ENCODE measurements at regions not wholly inside any gene's neighbourhood (a gene's known extent, or its start where the extent isn't known, plus 50 kb on each side); places are given as distances from the start of the nearest gene placed in this dataset.

DNA sequence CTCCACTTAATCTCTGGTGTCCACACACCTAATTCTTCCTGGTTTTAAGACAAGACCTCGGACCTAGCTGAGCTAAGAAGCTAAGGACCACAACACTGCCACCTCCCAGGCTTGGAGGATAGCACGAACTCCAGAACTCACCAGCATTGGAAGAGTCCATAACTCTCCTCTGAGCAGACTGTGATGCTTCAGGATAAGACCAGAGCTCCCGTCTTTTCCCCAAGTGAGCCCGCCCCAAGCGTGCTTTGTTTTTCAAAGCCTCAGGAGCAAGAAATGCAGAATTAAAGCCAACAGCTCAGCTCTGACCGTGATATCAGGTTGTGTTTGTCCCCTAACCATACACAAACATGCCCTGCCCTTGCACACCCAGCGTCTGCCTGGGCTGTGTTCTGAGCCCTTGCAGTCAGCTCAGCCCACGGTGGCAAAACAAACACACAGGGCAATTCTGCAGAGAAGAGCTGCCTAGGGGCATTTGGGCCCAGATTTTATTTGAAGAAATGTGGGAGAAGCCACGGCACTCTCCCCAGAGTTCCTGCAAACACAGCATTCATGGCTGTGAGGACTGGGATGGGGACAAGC, 145.4 kb downstream of the WDR11 start:
- Histone ChIP-seq H3K27ac (ENCODE audit: low read depth, low read length, poor library complexity, severe bottlenecking) (no peak overlapping the region), H3K4me3 (ENCODE audit: low read depth, low read length, poor library complexity, severe bottlenecking) (no peak overlapping the region), H3K27me3 (ENCODE audit: insufficient read depth, low read length) (no peaks in the 10 kb centered on the region), H3K4me2 (ENCODE audit: low read length) (no peak overlapping the region), H3K36me3 (ENCODE audit: insufficient read depth, low read length) (no peaks in the 10 kb centered on the region), H3K4me1 (ENCODE audit: insufficient read depth, low read length, severe bottlenecking) (no peaks in the 10 kb centered on the region), H2AFZ (ENCODE audit: low read length) (no peak overlapping the region), H4K20me1 (ENCODE audit: insufficient read depth, low read length) (no peaks in the 10 kb centered on the region), H3K9me2 (ENCODE audit: low read depth, low read length) (no peaks in the 10 kb centered on the region), H3F3A (ENCODE audit: insufficient read depth, low read length) (no peaks in the 10 kb centered on the region), H3K9me3 (ENCODE audit: low read length) (no peaks in the 10 kb centered on the region), H3K9ac (ENCODE audit: low read length) (no peak overlapping the region), H3K79me2 (ENCODE audit: insufficient read depth, low read length) (no peaks in the 10 kb centered on the region)
- no peak for TF ChIP-seq EZH2 (IDR thresholded peaks at IDR 0.05; ENCODE audit: borderline replicate concordance, low read length)

DNA sequence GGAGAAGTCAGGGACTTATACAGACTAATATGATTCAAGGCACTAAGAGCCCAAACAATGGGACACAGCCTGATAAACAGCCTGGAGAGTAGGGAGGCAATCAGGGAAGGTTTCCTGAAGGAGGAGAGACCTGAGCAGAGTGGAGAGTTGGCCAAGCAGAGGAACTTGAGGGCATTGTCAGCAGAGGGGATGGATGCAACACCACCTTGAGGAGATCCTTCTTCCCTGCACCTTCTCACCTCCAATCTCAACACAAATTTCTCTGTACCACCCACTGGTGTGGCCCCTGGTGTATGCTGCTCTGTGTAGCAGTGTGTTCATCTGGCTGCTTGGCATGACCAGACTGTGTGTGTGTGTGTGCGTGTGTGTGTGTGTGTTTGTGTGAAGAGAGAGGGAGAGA, 146.2 kb downstream of the WDR11 start:
- TF ChIP-seq EZH2 (IDR thresholded peaks at IDR 0.05; ENCODE audit: borderline replicate concordance, low read length): no peak
- TF ChIP-seq, protein P1, sequence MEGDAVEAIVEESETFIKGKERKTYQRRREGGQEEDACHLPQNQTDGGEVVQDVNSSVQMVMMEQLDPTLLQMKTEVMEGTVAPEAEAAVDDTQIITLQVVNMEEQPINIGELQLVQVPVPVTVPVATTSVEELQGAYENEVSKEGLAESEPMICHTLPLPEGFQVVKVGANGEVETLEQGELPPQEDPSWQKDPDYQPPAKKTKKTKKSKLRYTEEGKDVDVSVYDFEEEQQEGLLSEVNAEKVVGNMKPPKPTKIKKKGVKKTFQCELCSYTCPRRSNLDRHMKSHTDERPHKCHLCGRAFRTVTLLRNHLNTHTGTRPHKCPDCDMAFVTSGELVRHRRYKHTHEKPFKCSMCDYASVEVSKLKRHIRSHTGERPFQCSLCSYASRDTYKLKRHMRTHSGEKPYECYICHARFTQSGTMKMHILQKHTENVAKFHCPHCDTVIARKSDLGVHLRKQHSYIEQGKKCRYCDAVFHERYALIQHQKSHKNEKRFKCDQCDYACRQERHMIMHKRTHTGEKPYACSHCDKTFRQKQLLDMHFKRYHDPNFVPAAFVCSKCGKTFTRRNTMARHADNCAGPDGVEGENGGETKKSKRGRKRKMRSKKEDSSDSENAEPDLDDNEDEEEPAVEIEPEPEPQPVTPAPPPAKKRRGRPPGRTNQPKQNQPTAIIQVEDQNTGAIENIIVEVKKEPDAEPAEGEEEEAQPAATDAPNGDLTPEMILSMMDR (IDR thresholded peaks at IDR 0.05; ENCODE audit: low read length): no peak

DNA sequence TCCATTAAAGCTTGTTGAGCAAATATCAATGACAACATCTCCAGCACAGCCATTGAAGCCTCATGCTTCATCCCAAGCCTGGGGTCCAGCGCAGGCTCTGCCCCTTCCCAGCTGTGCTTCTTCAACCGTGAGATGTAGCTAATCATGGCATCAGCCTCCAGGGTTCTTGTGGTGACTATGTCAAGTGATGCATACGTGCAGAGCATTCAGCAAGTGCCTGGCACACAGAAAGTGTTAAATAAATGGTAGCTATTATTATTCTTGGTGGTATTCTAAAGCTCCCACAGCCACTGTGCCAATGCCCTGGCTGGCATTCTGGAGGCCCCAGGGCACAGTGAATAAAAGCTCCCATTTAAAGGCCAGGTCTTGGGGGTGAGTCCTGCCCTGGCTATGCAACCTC, 146.6 kb downstream of the WDR11 start:
- no peaks in the 10 kb centered on the region for H4K20me1 ChIP-seq (ENCODE audit: insufficient read depth, low read length)
- H3K79me2 ChIP-seq (ENCODE audit: insufficient read depth, low read length): no peaks in the 10 kb centered on the region
- no peaks in the 10 kb centered on the region for H3K4me1 ChIP-seq (ENCODE audit: insufficient read depth, low read length, severe bottlenecking)
- H3K9ac ChIP-seq (ENCODE audit: low read length): no peak overlapping the region
- no peak overlapping the region for H3K27ac ChIP-seq (ENCODE audit: low read depth, low read length, poor library complexity, severe bottlenecking)
- no peaks in the 10 kb centered on the region for H3K9me3 ChIP-seq (ENCODE audit: low read length)
- no peaks in the 10 kb centered on the region for H3K9me2 ChIP-seq (ENCODE audit: low read depth, low read length)
- no peak overlapping the region for H3K4me2 ChIP-seq (ENCODE audit: low read length)
- no peaks in the 10 kb centered on the region for H3K36me3 ChIP-seq (ENCODE audit: insufficient read depth, low read length)
- TF ChIP-seq EZH2 (IDR thresholded peaks at IDR 0.05; ENCODE audit: borderline replicate concordance, low read length): no peak
- TF ChIP-seq, protein P1 (IDR thresholded peaks at IDR 0.05; ENCODE audit: low read length): no peak
- no peak overlapping the region for H2AFZ ChIP-seq (ENCODE audit: low read length)
- H3K4me3 ChIP-seq (ENCODE audit: low read depth, low read length, poor library complexity, severe bottlenecking): no peak overlapping the region
- no peaks in the 10 kb centered on the region for H3F3A ChIP-seq (ENCODE audit: insufficient read depth, low read length)
- no peaks in the 10 kb centered on the region; the same call in 1 of the 2 replicates for H3K27me3 ChIP-seq (ENCODE audit: insufficient read depth, low read length)

More for the DNA sequence above, 146.2 kb downstream of the WDR11 start:
- no peak overlapping the region for H2AFZ ChIP-seq (ENCODE audit: low read length)
- no peak overlapping the region for H3K9ac ChIP-seq (ENCODE audit: low read length)
- H3K4me1 ChIP-seq (ENCODE audit: insufficient read depth, low read length, severe bottlenecking): no peaks in the 10 kb centered on the region
- no peak overlapping the region for H3K4me2 ChIP-seq (ENCODE audit: low read length)
- H3K36me3 ChIP-seq (ENCODE audit: insufficient read depth, low read length): no peaks in the 10 kb centered on the region
- H3F3A ChIP-seq (ENCODE audit: insufficient read depth, low read length): no peaks in the 10 kb centered on the region
- no peaks in the 10 kb centered on the region for H3K9me3 ChIP-seq (ENCODE audit: low read length)
- no peaks in the 10 kb centered on the region for H3K79me2 ChIP-seq (ENCODE audit: insufficient read depth, low read length)
- H4K20me1 ChIP-seq (ENCODE audit: insufficient read depth, low read length): no peaks in the 10 kb centered on the region
- H3K27ac ChIP-seq (ENCODE audit: low read depth, low read length, poor library complexity, severe bottlenecking): no peak overlapping the region
- no peak overlapping the region for H3K4me3 ChIP-seq (ENCODE audit: low read depth, low read length, poor library complexity, severe bottlenecking)
- no peaks in the 10 kb centered on the region for H3K9me2 ChIP-seq (ENCODE audit: low read depth, low read length)
- no peaks in the 10 kb centered on the region; the same call in 1 of the 2 replicates for H3K27me3 ChIP-seq (ENCODE audit: insufficient read depth, low read length)

DNA sequence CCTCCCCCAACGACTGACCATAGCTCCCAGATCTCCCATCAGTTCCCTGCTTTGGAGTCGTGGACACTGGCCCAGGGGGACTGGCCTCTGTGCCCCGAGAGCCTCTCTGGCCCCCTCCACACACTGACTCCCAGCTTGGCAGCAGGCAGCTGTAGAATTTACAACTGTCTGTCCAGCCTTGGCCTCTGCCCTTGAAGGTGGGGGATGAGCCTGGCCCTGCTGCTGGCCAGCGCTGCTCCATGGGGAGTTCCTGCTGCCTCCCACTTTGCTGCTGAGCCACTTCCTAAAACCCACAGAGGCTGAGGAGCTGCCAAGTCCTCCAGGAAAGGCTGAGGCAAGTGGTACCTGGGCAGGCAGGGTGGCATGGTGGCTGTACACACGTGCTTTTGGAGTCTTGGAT, 147.1 kb downstream of the WDR11 start:
- Histone ChIP-seq H3K9me3 (ENCODE audit: low read length) (no peaks in the 10 kb centered on the region), H3K79me2 (ENCODE audit: insufficient read depth, low read length) (no peaks in the 10 kb centered on the region), H3K4me3 (ENCODE audit: low read depth, low read length, poor library complexity, severe bottlenecking) (no peak overlapping the region), H3K27ac (ENCODE audit: low read depth, low read length, poor library complexity, severe bottlenecking) (no peak overlapping the region), H3K9ac (ENCODE audit: low read length) (no peak overlapping the region), H3K4me1 (ENCODE audit: insufficient read depth, low read length, severe bottlenecking) (no peaks in the 10 kb centered on the region), H3K36me3 (ENCODE audit: insufficient read depth, low read length) (no peaks in the 10 kb centered on the region), H4K20me1 (ENCODE audit: insufficient read depth, low read length) (no peaks in the 10 kb centered on the region), H3K9me2 (ENCODE audit: low read depth, low read length) (no peaks in the 10 kb centered on the region), H2AFZ (ENCODE audit: low read length) (no peak overlapping the region), H3K27me3 (ENCODE audit: insufficient read depth, low read length) (no peaks in the 10 kb centered on the region; the same call in 1 of the 2 replicates), H3K4me2 (ENCODE audit: low read length) (no peak overlapping the region), H3F3A (ENCODE audit: insufficient read depth, low read length) (no peaks in the 10 kb centered on the region)
- TF ChIP-seq, protein P1 (IDR thresholded peaks at IDR 0.05; ENCODE audit: low read length): no peak
